Left forelimb (tissue), 1 donor: ENCODE measurements at regions not wholly inside any gene's neighbourhood (a gene's known extent, or its start where the extent isn't known, plus 50 kb on each side); places are given as distances from the start of the nearest gene placed in this dataset.
"Not testable (repeated sequence)": the region's sequence is repeated elsewhere in the genome, so short reads cannot be mapped to it uniquely, and the experiment has no call there.

Experiments
- DNase-seq: peaks from one replicate; pipeline ENCODE4 v3.0.0-alpha.2; 2018; ENCODE audit warnings: low spot score

- DNase-seq: no peak
Measured at GRCh38 chr10:31123946-31124345, 92.3 kb upstream of the ZNF438 start.

- no peak for DNase-seq
Measured at GRCh38 chr10:31124852-31125251, 93.2 kb upstream of the ZNF438 start.

GRCh38 chr10:31125789-31126188 is 94.1 kb upstream of the ZNF438 start:
- DNase-seq: no peak

- no peak for DNase-seq
Measured at GRCh38 chr10:31126593-31126992, 94.9 kb upstream of the ZNF438 start.

- no peak for DNase-seq
Measured at GRCh38 chr10:31128536-31128935, 96.9 kb upstream of the ZNF438 start.

- DNase-seq: no peak
Measured at GRCh38 chr10:31129271-31129670, 97.6 kb upstream of the ZNF438 start.

- no peak for DNase-seq
Measured at GRCh38 chr10:31129880-31130405, 98.3 kb upstream of the ZNF438 start.

GRCh38 chr10:31130406-31130805 is 98.7 kb upstream of the ZNF438 start:
- DNase-seq: no peak

GRCh38 chr10:31131251-31131650 is 99.6 kb upstream of the ZNF438 start:
- no peak for DNase-seq

- DNase-seq: no peak
Measured at GRCh38 chr10:31132681-31133244, 101.1 kb upstream of the ZNF438 start.

- no peak for DNase-seq
Measured at GRCh38 chr10:31133251-31133791, 101.7 kb upstream of the ZNF438 start.

GRCh38 chr10:31133792-31134310 is 102.2 kb upstream of the ZNF438 start:
- peak; percentile 88 for DNase-seq

- DNase-seq: no peak
Measured at GRCh38 chr10:31134311-31134952, 102.8 kb upstream of the ZNF438 start.

- no peak for DNase-seq
Measured at GRCh38 chr10:31135171-31135570, 103.5 kb upstream of the ZNF438 start.

GRCh38 chr10:31135791-31136190 is 104.1 kb upstream of the ZNF438 start:
- DNase-seq: not testable (repeated sequence)

- DNase-seq: no peak
Measured at GRCh38 chr10:31136386-31136785, 104.7 kb upstream of the ZNF438 start.

- no peak for DNase-seq
Measured at GRCh38 chr10:31136930-31137885, 105.5 kb upstream of the ZNF438 start.

GRCh38 chr10:31138026-31138553 is 106.4 kb upstream of the ZNF438 start:
- no peak for DNase-seq

GRCh38 chr10:31139497-31139896 is 107.8 kb upstream of the ZNF438 start:
- DNase-seq: no peak

GRCh38 chr10:31140716-31141115 is 109.1 kb upstream of the ZNF438 start:
- no peak for DNase-seq

GRCh38 chr10:31142026-31142425 is 110.4 kb upstream of the ZNF438 start:
- DNase-seq: no peak
